ENCODE measurements at regions not wholly inside any gene's neighbourhood (a gene's known extent, or its start where the extent isn't known, plus 50 kb on each side); places are given as distances from the start of the nearest gene placed in this dataset.

GRCh38 chr7:84294847-84295455, 100.4 kb upstream of the SEMA3A start:
- ChIA-PET CTCF (no interaction called here), POLR2A (no interaction called here)
- no peak for TF ChIP-seq CTCF (IDR thresholded peaks at IDR 0.05; ENCODE audit: control extremely low read depth, extremely low read depth, low read depth, missing control alignments)
- no peak for DNase-seq (ENCODE audit: extremely low spot score)

- CTCF ChIA-PET: no interaction called here
- POLR2A ChIA-PET: no interaction called here
- no peak for TF ChIP-seq CTCF (IDR thresholded peaks at IDR 0.05; ENCODE audit: control extremely low read depth, extremely low read depth, low read depth, missing control alignments)
- DNase-seq (ENCODE audit: extremely low spot score): no peak
Observed at GRCh38 chr7:84294391-84294790, 99.8 kb upstream of the SEMA3A start.

DNA sequence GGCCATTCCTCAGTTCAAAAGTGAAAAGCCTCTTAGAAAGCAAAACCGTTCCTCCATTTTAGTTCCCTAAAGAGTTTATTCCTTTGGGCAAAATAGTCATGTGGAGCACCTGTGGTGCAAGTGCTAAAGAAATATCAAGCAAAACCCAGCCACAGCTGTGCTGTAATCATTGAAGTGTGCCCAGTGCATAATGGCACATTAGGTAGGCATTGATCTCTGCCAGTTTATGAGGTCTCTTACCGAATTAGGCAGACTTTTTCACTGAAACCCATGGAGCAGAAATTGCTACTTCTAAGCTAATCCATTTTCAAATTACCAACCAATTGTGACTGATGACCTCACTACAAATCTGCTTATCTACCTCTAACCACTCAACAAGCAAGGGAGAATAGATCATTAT, 97.2 kb upstream of the SEMA3A start:
- ChIA-PET POLR2A (no interaction called here), CTCF (interaction anchor here (0.8 kb wide), 1 partner anchor 136 kb away, joined by 3 read pairs; no protein-coding TSS in a partner anchor)
- TF ChIP-seq CTCF (IDR thresholded peaks at IDR 0.05; ENCODE audit: control extremely low read depth, extremely low read depth, low read depth, missing control alignments): no peak
- DNase-seq (ENCODE audit: extremely low spot score): no peak

DNA sequence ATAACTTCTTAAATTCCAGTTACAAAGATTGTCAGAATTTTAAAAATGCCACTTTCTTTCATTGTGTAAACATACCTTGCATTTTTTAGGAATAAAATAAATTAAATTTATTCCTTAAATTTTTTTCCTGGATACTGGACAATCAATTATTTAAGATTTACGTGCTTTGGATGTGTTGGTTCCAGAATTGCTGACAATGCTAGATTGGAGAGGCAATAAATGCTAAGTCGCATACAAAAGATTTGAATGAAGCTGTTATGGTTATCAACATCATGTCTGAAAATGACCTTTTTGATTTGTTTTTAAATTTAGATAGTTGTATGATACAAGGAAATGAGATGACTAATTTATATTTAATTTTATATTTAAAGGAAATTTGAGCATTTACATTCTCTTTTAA, 89.2 kb upstream of the SEMA3A start:
- DNase-seq (ENCODE audit: extremely low spot score): no peak
- TF ChIP-seq CTCF (IDR thresholded peaks at IDR 0.05; ENCODE audit: control extremely low read depth, extremely low read depth, low read depth, missing control alignments): no peak
- CTCF ChIA-PET: no interaction called here
- POLR2A ChIA-PET: no interaction called here

DNA sequence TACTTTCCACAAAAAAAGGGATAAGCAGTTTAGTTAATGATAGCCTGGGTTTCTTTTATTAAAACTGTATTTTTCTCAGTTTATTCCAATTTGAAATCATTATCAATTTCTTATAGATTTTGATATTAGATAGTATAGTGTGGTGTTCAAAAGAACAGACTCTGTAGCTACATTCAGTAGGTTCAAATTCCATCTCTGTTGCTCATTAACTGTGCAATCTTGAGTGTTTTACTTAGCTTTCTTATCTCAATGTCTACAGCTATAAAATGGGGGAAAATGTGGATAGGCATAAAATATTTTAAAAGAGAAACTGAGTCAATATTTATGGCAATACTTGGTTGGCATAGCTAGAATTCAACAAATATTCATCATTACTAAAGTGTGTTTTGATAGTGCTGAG, 86.9 kb upstream of the SEMA3A start:
- DNase-seq (ENCODE audit: extremely low spot score): no peak
- ChIA-PET CTCF (interaction anchor here (1.2 kb wide), 1 partner anchor 14 kb away, joined by 4 read pairs; no protein-coding TSS in a partner anchor), POLR2A (no interaction called here)
- TF ChIP-seq CTCF (IDR thresholded peaks at IDR 0.05; ENCODE audit: control extremely low read depth, extremely low read depth, low read depth, missing control alignments): no peak

- CTCF ChIA-PET: no interaction called here
- DNase-seq (ENCODE audit: extremely low spot score): no peak
- no peak for TF ChIP-seq CTCF (IDR thresholded peaks at IDR 0.05; ENCODE audit: control extremely low read depth, extremely low read depth, low read depth, missing control alignments)
- POLR2A ChIA-PET: no interaction called here
Observed at GRCh38 chr7:84277628-84278224, 83.1 kb upstream of the SEMA3A start.

Measured in GM10248 (cell line).